ENCODE measurements at regions not wholly inside any gene's neighbourhood (a gene's known extent, or its start where the extent isn't known, plus 50 kb on each side); places are given as distances from the start of the nearest gene placed in this dataset.

DNA sequence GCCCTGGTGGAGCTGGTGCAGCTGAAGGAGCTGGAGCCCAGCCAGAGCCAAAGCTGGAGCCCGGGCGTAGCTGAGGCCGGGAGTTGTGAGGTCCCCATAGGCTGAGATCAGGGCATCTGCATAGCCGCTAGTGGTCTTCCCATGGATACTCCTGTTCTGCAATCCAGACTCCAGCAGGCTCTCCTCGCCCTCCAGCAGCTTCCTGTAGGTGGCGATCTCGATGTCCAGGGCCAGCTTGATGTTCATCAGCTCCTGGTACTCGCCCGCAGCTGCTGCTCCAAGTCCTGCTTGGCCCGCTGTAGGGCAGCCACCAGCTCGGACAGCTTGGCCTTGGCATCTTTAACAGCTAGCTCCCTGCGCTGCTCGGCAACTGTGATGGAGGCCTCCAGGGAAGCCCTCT, 966.1 kb downstream of the FSCB start:
- TF ChIP-seq POLR2AphosphoS2 (conservative IDR thresholded peaks at IDR 0.05; ENCODE audit: low read length) (no peak), CTCF (IDR thresholded peaks at IDR 0.05) (no peak), REST (IDR thresholded peaks at IDR 0.05) (no peak), EHMT2 (IDR thresholded peaks at IDR 0.05; ENCODE audit: low read depth) (no peak), POLR2A (IDR thresholded peaks at IDR 0.05; ENCODE audit: low read length) (no peak), USF2 (IDR thresholded peaks at IDR 0.05) (no peak)
- TF ChIP-seq, protein P1, sequence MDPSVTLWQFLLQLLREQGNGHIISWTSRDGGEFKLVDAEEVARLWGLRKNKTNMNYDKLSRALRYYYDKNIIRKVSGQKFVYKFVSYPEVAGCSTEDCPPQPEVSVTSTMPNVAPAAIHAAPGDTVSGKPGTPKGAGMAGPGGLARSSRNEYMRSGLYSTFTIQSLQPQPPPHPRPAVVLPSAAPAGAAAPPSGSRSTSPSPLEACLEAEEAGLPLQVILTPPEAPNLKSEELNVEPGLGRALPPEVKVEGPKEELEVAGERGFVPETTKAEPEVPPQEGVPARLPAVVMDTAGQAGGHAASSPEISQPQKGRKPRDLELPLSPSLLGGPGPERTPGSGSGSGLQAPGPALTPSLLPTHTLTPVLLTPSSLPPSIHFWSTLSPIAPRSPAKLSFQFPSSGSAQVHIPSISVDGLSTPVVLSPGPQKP (IDR thresholded peaks at IDR 0.05; ENCODE audit: low read depth, low read length), result no peak
- TF ChIP-seq, protein P2, sequence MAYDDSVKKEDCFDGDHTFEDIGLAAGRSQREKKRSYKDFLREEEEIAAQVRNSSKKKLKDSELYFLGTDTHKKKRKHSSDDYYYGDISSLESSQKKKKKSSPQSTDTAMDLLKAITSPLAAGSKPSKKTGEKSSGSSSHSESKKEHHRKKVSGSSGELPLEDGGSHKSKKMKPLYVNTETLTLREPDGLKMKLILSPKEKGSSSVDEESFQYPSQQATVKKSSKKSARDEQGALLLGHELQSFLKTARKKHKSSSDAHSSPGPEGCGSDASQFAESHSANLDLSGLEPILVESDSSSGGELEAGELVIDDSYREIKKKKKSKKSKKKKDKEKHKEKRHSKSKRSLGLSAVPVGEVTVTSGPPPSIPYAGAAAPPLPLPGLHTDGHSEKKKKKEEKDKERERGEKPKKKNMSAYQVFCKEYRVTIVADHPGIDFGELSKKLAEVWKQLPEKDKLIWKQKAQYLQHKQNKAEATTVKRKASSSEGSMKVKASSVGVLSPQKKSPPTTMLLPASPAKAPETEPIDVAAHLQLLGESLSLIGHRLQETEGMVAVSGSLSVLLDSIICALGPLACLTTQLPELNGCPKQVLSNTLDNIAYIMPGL (CRISPR knock-in tag; IDR thresholded peaks at IDR 0.05; ENCODE audit: borderline replicate concordance), result no peak
